ENCODE measurements at regions not wholly inside any gene's neighbourhood (a gene's known extent, or its start where the extent isn't known, plus 50 kb on each side); places are given as distances from the start of the nearest gene placed in this dataset.

DNA sequence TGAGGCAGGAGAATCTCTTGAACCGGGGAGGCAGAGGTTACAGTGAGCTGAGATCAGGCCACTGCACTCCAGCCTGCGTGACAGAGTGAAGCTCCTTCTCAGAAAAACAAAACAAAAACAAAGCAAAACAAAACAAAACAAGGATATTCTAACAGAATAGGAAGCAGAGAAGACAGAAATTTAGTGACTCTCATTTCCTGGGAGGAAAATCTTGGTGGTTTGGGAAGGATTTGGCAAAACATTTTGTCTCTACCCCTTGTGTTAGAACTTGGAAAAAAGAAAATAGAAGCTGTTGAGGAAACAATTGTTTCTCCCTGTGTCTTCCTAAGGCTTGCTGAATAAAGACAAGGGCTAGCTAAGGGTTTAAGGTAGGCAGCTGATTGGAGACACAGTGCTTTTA, 79.7 kb upstream of the PTPRR start:
- TF ChIP-seq, protein P1, sequence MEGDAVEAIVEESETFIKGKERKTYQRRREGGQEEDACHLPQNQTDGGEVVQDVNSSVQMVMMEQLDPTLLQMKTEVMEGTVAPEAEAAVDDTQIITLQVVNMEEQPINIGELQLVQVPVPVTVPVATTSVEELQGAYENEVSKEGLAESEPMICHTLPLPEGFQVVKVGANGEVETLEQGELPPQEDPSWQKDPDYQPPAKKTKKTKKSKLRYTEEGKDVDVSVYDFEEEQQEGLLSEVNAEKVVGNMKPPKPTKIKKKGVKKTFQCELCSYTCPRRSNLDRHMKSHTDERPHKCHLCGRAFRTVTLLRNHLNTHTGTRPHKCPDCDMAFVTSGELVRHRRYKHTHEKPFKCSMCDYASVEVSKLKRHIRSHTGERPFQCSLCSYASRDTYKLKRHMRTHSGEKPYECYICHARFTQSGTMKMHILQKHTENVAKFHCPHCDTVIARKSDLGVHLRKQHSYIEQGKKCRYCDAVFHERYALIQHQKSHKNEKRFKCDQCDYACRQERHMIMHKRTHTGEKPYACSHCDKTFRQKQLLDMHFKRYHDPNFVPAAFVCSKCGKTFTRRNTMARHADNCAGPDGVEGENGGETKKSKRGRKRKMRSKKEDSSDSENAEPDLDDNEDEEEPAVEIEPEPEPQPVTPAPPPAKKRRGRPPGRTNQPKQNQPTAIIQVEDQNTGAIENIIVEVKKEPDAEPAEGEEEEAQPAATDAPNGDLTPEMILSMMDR (IDR thresholded peaks at IDR 0.05; ENCODE audit: low read depth, low read length, poor library complexity, severe bottlenecking) = no peak
- no peak for TF ChIP-seq EZH2phosphoT487 (IDR thresholded peaks at IDR 0.05; ENCODE audit: borderline replicate concordance, low read length)

All from DOHH2 (cell line).